ENCODE measurements at regions not wholly inside any gene's neighbourhood (a gene's known extent, or its start where the extent isn't known, plus 50 kb on each side); places are given as distances from the start of the nearest gene placed in this dataset.

DNA sequence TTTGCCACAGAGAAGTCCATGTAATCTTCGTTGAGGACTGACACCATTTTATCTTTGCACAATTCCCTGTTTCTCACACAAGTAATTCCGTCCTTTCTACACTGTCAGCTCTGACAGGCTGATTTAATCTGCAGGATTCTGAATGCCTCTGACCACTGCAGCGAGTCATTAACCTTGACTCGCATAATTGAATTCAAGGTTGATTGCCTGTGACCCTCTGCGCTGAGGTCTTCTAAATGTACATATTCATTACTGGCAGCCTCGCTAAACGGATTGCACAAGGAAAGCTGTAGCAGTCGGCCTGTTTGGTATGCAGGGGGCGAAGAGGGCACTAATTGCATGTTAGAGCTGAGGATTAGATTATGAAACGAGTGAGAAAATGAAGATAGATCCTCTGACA is 147.8 kb downstream of the SHOX2 start:
- Histone ChIP-seq H3K4me2 (ENCODE audit: low read length) (no peak overlapping the region), H3K9me3 (ENCODE audit: control insufficient read depth in 1 of 2, insufficient read depth in 1 of 2, low read depth in 1 of 2, low read length in 2 of 2) (no peaks in the 10 kb centered on the region), H4K20me1 (ENCODE audit: insufficient read depth) (no peaks in the 10 kb centered on the region), H2AFZ (ENCODE audit: low read depth, low read length, poor library complexity, severe bottlenecking) (no peak overlapping the region), H3K4me3 (replicated peaks in 1 of 2; ENCODE audit: low read depth in 1 of 2, low read length in 2 of 2) (no peak overlapping the region), H3K9me2 (ENCODE audit: insufficient read depth) (no peaks in the 10 kb centered on the region), H3K79me2 (ENCODE audit: insufficient read depth, low read length) (no peaks in the 10 kb centered on the region), H3K27ac (ENCODE audit: low read depth, low read length) (no peak overlapping the region), H3K4me1 (ENCODE audit: control insufficient read depth in 1 of 2, insufficient read depth in 2 of 2, low read length in 2 of 2) (no peaks in the 10 kb centered on the region), H3K36me3 (ENCODE audit: control insufficient read depth in 1 of 2, insufficient read depth in 2 of 2, low read length in 2 of 2) (no peaks in the 10 kb centered on the region), H3K27me3 (ENCODE audit: insufficient read depth, low read length) (no peaks in the 10 kb centered on the region), H3K9ac (ENCODE audit: low read length) (no peak overlapping the region)
- DNase-seq (ENCODE audit: low read depth, low spot score) = no peak
- ATAC-seq = no peak
- BruUV-seq (replicated peaks) = no TSS peak
- TF ChIP-seq, protein P1, sequence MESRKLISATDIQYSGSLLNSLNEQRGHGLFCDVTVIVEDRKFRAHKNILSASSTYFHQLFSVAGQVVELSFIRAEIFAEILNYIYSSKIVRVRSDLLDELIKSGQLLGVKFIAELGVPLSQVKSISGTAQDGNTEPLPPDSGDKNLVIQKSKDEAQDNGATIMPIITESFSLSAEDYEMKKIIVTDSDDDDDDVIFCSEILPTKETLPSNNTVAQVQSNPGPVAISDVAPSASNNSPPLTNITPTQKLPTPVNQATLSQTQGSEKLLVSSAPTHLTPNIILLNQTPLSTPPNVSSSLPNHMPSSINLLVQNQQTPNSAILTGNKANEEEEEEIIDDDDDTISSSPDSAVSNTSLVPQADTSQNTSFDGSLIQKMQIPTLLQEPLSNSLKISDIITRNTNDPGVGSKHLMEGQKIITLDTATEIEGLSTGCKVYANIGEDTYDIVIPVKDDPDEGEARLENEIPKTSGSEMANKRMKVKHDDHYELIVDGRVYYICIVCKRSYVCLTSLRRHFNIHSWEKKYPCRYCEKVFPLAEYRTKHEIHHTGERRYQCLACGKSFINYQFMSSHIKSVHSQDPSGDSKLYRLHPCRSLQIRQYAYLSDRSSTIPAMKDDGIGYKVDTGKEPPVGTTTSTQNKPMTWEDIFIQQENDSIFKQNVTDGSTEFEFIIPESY (IDR thresholded peaks at IDR 0.05; ENCODE audit: extremely low read depth, insufficient replicate concordance, low read length) = no peak
- TF ChIP-seq CBX3 (IDR thresholded peaks at IDR 0.05; ENCODE audit: low read depth) (no peak), EZH2phosphoT487 (IDR thresholded peaks at IDR 0.05; ENCODE audit: borderline replicate concordance) (no peak), EZH2 (IDR thresholded peaks at IDR 0.05) (no peak), JUND (IDR thresholded peaks at IDR 0.05) (no peak), SIN3A (IDR thresholded peaks at IDR 0.05; ENCODE audit: low read depth) (no peak)
- TF ChIP-seq, protein P2, sequence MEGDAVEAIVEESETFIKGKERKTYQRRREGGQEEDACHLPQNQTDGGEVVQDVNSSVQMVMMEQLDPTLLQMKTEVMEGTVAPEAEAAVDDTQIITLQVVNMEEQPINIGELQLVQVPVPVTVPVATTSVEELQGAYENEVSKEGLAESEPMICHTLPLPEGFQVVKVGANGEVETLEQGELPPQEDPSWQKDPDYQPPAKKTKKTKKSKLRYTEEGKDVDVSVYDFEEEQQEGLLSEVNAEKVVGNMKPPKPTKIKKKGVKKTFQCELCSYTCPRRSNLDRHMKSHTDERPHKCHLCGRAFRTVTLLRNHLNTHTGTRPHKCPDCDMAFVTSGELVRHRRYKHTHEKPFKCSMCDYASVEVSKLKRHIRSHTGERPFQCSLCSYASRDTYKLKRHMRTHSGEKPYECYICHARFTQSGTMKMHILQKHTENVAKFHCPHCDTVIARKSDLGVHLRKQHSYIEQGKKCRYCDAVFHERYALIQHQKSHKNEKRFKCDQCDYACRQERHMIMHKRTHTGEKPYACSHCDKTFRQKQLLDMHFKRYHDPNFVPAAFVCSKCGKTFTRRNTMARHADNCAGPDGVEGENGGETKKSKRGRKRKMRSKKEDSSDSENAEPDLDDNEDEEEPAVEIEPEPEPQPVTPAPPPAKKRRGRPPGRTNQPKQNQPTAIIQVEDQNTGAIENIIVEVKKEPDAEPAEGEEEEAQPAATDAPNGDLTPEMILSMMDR (IDR thresholded peaks at IDR 0.05 in 2 of 3, conservative IDR thresholded peaks at IDR 0.05 in 1 of 3; ENCODE audit: borderline replicate concordance in 1 of 3, insufficient read depth in 1 of 3, low read depth in 2 of 3, low read length in 2 of 3) = no peak
- POLR2A ChIA-PET = no interaction called here
- RAD21 ChIA-PET (ENCODE audit: low non-redundant PET in 1 of 2, low total read pairs in 2 of 2, uncharacterized antibody in 2 of 2, unreplicated experiment in 2 of 2) = no interaction called here
- intact Hi-C loops (cut with micrococcal nuclease) = no loop called here
- CTCF ChIA-PET = no interaction called here
